AG10803 (cell line): ENCODE measurements at regions not wholly inside any gene's neighbourhood (a gene's known extent, or its start where the extent isn't known, plus 50 kb on each side); places are given as distances from the start of the nearest gene placed in this dataset.

Source experiments
- DNase-seq: peaks from one replicate; pipeline ENCODE4 v3.0.0; 2010; ENCODE audit warnings: low read depth
- H3K4me3 ChIP-seq: 2 replicates; pipeline ENCODE4 v1.5.1; 2011; ENCODE audit warnings: mild to moderate bottlenecking, low read length, control low read depth
- CTCF ChIP-seq: conservative IDR thresholded peaks from 2 replicates; pipeline ENCODE4 v1.5.1; 2011; ENCODE audit warnings: mild to moderate bottlenecking, low read length, control low read depth, inconsistent platforms

- H3K4me3 ChIP-seq, result no peak overlapping the region
- TF ChIP-seq CTCF, result no peak
- no peak for DNase-seq
Observed at GRCh38 chr12:115213538-115214016, 529.6 kb upstream of the TBX3 start.

- no peak for TF ChIP-seq CTCF
- no peak for DNase-seq
- no peak overlapping the region for H3K4me3 ChIP-seq
Observed at GRCh38 chr12:115213118-115213517, 529.1 kb upstream of the TBX3 start.

GRCh38 chr12:115212356-115212755 is 528.4 kb upstream of the TBX3 start:
- no peak for TF ChIP-seq CTCF
- DNase-seq, result no peak
- no peak overlapping the region for H3K4me3 ChIP-seq

GRCh38 chr12:115210533-115211252 is 526.7 kb upstream of the TBX3 start:
- no peak overlapping the region for H3K4me3 ChIP-seq
- no peak for DNase-seq
- TF ChIP-seq CTCF, result no peak

- TF ChIP-seq CTCF, result no peak
- H3K4me3 ChIP-seq, result no peak overlapping the region
- DNase-seq, result no peak
Observed at GRCh38 chr12:115209230-115209629, 525.3 kb upstream of the TBX3 start.

- DNase-seq, result no peak
- H3K4me3 ChIP-seq, result no peak overlapping the region
- no peak for TF ChIP-seq CTCF
Observed at GRCh38 chr12:115208098-115208497, 524.1 kb upstream of the TBX3 start.

- TF ChIP-seq CTCF, result no peak
- H3K4me3 ChIP-seq, result no peak overlapping the region
- DNase-seq, result no peak
Observed at GRCh38 chr12:115207216-115207915, 523.4 kb upstream of the TBX3 start.
